ENCODE measurements at regions not wholly inside any gene's neighbourhood (a gene's known extent, or its start where the extent isn't known, plus 50 kb on each side); places are given as distances from the start of the nearest gene placed in this dataset.

DNA sequence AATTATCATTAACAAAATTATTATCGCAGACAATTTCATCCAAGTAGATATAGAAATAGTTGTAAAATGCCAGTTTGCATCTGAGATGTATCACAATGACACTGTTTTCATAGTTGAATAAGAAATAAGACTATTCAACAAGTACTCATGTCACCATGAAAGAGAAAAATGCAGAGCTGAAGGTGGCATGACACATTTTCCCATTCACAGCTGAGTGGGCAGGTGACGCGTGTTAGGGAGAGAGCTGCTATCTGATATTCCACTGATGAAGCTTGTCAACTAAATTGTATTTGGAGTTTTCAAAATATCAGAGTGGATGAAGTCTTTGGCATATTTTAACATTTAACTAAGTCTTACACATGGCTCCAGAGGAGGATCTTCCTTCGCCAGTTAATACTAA is 70.3 kb upstream of the HDAC9 start:
- TF ChIP-seq, protein P1, sequence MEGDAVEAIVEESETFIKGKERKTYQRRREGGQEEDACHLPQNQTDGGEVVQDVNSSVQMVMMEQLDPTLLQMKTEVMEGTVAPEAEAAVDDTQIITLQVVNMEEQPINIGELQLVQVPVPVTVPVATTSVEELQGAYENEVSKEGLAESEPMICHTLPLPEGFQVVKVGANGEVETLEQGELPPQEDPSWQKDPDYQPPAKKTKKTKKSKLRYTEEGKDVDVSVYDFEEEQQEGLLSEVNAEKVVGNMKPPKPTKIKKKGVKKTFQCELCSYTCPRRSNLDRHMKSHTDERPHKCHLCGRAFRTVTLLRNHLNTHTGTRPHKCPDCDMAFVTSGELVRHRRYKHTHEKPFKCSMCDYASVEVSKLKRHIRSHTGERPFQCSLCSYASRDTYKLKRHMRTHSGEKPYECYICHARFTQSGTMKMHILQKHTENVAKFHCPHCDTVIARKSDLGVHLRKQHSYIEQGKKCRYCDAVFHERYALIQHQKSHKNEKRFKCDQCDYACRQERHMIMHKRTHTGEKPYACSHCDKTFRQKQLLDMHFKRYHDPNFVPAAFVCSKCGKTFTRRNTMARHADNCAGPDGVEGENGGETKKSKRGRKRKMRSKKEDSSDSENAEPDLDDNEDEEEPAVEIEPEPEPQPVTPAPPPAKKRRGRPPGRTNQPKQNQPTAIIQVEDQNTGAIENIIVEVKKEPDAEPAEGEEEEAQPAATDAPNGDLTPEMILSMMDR (IDR thresholded peaks at IDR 0.05), result no peak
- TF ChIP-seq EP300 (IDR thresholded peaks at IDR 0.05) (no peak), POLR2A (IDR thresholded peaks at IDR 0.05) (no peak)
